K562 (cell line): ENCODE measurements at regions not wholly inside any gene's neighbourhood (a gene's known extent, or its start where the extent isn't known, plus 50 kb on each side); places are given as distances from the start of the nearest gene placed in this dataset.
"Not testable (repeated sequence)": the region's sequence is repeated elsewhere in the genome, so short reads cannot be mapped to it uniquely, and the experiment has no call there.

Experiments
- ETV6 ChIP-seq, 3 experiments: fragments of 150-350 bp in 1 of 3; sonication (generic) in 1 of 3; formaldehyde crosslinking in 1 of 3; IDR thresholded peaks; 2 replicates each; pipeline versions ENCODE4 v1.6.1 to v1.8.0; 2014 to 2022; ENCODE audit warnings: borderline replicate concordance in 2 of 3, low read depth in 2 of 3, antibody characterized with exemption in 1 of 3, low read length in 1 of 3, mild to moderate bottlenecking in 1 of 3, missing genetic modification reagents in 1 of 3
- HSF4 ChIP-seq: fragments of 250-450 bp; sonication (Bioruptor Pico); IDR thresholded peaks from 2 replicates; pipeline ENCODE4 v2.1.2; 2022; ENCODE audit warnings: mild to moderate bottlenecking, moderate library complexity, borderline replicate concordance
- TCFL5 ChIP-seq: fragments of 250-450 bp; sonication (Bioruptor Pico); conservative IDR thresholded peaks from 2 replicates; pipeline ENCODE4 v1.6.1; 2021; ENCODE audit warnings: mild to moderate bottlenecking, moderate library complexity, matching md5 sums
- TRIM24 ChIP-seq, 2 experiments: fragments of 450-650 bp; IDR thresholded peaks; 2 replicates each; pipeline ENCODE4 v1.6.1; 2016
- XRCC5 ChIP-seq: fragments of 200-400 bp; formaldehyde crosslinking; IDR thresholded peaks from 2 replicates; pipeline ENCODE4 v1.6.1; 2017; ENCODE audit warnings: low read depth, mild to moderate bottlenecking, low read length
- ZNF174 ChIP-seq: fragments of 250-450 bp; sonication (Bioruptor Pico); IDR thresholded peaks from 2 replicates; pipeline ENCODE4 v1.4.0; 2020; ENCODE audit warnings: mild to moderate bottlenecking
- TF ChIP-seq, protein P1 (sequence below), 3 experiments: IDR thresholded peaks in 2 of 3; conservative IDR thresholded peaks in 1 of 3; 2 replicates each; pipeline ENCODE4 v1.5.1; 2011 to 2012; ENCODE audit warnings: low read length in 3 of 3, mild to moderate bottlenecking in 3 of 3, control low read depth in 2 of 3, improper control_type of control experiment in 1 of 3, inconsistent platforms in 1 of 3, low read depth in 1 of 3, mixed read lengths in 1 of 3, moderate library complexity in 1 of 3; ENCODE audit not compliant: insufficient read depth in 2 of 3

DNA sequence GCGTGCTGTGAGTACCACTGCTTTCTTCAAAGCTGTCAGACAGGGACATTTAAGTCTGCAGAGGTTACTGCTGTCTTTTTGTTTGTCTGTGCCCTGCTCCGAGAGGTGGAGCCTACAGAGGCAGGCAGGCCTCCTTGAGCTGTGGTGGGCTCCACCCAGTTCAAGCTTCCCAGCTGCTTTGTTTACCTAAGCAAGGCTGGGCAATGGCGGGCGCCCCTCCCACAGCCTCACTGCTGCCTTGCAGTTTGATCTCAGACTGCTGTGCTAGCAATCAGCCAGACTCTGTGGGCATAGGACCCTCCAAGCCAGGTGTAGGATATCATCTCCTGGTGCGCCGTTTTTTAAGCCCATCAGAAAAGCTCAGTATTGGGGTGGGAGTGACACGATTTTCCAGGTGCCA, 374.5 kb downstream of the TFAP2B start:
- TF ChIP-seq, protein P1, sequence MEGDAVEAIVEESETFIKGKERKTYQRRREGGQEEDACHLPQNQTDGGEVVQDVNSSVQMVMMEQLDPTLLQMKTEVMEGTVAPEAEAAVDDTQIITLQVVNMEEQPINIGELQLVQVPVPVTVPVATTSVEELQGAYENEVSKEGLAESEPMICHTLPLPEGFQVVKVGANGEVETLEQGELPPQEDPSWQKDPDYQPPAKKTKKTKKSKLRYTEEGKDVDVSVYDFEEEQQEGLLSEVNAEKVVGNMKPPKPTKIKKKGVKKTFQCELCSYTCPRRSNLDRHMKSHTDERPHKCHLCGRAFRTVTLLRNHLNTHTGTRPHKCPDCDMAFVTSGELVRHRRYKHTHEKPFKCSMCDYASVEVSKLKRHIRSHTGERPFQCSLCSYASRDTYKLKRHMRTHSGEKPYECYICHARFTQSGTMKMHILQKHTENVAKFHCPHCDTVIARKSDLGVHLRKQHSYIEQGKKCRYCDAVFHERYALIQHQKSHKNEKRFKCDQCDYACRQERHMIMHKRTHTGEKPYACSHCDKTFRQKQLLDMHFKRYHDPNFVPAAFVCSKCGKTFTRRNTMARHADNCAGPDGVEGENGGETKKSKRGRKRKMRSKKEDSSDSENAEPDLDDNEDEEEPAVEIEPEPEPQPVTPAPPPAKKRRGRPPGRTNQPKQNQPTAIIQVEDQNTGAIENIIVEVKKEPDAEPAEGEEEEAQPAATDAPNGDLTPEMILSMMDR (IDR thresholded peaks at IDR 0.05 in 2 of 3, conservative IDR thresholded peaks at IDR 0.05 in 1 of 3; ENCODE audit: insufficient read depth in 2 of 3, low read depth in 1 of 3, low read length in 3 of 3), result not testable (repeated sequence)
- not testable (repeated sequence) for TF ChIP-seq TCFL5 (CRISPR knock-in tag); ETV6 (IDR thresholded peaks at IDR 0.05; ENCODE audit: borderline replicate concordance in 1 of 2, low read depth in 2 of 2, low read length in 1 of 2); ETV6 (CRISPR knock-in tag; IDR thresholded peaks at IDR 0.05; ENCODE audit: borderline replicate concordance); TRIM24 (IDR thresholded peaks at IDR 0.05); ZNF174; HSF4 (CRISPR knock-in tag); XRCC5
